HG02610 (cell line): ENCODE measurements at regions not wholly inside any gene's neighbourhood (a gene's known extent, or its start where the extent isn't known, plus 50 kb on each side); places are given as distances from the start of the nearest gene placed in this dataset.

Source experiments
- ATAC-seq: cut with Tn5 transposase; IDR thresholded peaks from one replicate; pipeline ENCODE4 v1.9.1; 2021; ENCODE audit warnings: mild to moderate bottlenecking, moderate library complexity; ENCODE audit not compliant: unreplicated experiment

- ATAC-seq = no peak
Observed at GRCh38 chr2:41521211-41521610, 526.6 kb upstream of the PKDCC start.

DNA sequence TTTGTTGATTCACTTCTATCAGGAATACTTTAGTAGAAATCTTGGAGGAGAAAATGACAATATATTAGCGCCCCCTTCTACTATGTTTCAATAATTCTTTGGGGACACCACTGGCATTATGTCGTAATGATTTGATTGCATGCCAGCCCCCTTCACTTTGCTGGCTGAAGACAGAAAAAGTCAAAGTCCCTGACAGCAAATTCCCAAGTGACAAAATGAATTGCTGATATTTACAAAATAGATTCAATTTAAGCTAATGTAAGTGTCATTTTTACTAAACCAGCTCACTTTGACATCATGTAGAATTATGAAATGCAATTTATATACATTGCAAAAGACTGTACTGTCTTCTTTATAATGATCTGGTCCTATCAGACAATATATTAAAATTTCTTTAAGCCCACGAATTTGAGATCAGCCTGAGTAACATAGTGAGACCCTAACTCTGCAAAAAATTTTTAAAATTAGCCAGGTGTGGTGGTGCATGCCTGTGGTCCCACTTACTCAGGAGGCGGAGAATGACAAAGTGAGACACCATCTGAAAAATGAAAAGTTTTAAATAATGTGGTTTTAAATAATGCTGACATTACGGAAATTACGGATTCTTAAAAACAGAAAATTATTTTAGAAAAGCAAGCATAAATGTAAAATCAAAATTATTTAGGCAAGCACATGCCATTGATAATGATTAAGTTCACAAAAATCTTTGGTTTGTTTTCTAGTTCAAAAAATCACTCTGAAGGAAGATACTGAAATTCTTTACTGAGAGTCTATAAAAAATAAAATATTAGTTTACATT, 520.1 kb upstream of the PKDCC start:
- ATAC-seq = no peak

GRCh38 chr2:41535575-41535974, 512.2 kb upstream of the PKDCC start:
- ATAC-seq = no peak

DNA sequence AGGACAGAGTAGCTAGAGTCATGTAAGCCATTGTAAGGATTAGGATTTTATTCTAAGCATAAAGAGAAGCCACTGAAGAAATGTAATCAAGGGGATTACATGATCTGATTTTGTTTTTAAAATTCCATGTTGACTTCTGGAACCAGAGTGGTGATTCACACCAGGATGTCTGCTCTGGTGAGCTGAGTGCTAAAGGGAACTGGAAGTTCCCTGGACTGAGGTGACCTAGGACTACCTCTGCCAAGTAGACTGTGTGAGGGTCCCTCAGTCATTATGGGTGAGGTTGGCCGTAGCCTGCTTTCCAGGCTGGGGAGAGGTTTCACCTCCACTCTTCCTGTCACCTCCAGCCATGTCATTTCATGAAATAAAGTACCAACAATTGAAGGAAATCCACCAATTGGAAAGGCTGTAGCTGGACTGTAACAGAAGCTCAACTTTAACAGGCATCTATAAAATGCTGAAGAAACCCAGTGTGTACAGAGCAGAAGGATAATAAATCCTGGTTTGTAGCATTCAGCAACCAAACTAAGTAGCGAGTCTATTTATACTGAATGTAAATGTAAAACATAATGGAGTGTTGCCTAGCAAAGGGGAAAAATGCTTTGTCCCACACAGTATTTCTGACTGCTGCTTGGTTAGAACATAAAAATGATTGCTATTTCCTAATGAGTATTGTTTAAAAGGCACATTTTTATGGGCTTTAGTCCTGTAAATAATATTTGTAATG, 507.4 kb upstream of the PKDCC start:
- ATAC-seq = no peak

DNA sequence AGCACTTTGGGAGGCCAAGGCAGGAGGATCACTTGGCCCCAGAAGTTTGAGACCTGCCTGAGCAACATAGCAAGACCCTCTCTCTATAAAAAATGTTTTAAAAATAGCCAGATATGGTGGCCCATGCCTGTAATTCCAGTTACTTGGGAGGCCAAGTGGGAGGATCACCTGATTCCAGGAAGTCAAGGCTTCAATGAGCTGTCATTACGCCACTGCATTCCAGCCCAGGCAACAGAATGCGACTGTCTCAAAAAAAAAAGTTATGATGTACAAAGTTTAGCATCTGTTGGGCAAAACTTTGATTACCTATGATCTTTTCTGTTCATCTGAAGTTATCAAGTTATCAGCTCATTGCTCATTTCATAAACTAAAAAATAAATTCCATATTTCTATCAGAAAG, 504.1 kb upstream of the PKDCC start:
- no peak for ATAC-seq

GRCh38 chr2:41544709-41545108, 503.1 kb upstream of the PKDCC start:
- ATAC-seq = no peak

DNA sequence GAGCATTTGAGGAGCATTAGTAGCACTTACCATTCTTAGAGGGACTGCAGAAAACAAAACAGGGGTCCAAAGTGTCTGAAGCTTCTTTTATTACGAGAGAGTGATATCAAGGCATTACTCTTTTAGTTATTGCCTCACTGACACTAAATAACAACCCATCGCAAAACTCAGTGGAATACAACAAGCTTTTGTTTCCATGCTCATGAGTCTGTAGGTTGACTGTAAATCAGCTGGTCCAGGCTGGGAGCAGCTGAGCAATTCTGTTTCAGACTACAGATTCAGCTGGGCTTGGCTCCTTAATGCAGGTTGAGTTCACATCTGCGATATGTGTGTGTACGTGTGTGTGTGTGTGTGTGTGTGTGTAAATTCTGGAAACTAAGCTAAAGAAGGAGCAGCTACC, 501.8 kb upstream of the PKDCC start:
- ATAC-seq = no peak

DNA sequence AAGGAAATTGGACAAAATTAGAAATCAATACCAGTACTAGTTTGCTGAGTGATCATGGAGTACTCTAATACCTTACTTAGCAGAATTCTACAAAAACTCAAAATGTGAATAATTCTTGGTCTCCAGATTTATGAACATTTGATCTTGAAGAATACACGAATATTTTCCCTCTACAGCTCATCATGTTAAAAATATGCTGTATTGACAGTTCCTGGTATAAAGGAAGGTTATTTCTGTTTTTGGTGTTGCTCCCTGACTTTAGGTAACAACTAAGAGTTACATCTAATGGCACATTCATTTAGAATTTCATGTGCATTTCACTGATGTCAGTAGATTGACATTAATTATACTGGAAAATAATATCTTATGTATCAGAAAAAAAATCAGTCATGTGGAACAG, 479.2 kb upstream of the PKDCC start:
- no peak for ATAC-seq

DNA sequence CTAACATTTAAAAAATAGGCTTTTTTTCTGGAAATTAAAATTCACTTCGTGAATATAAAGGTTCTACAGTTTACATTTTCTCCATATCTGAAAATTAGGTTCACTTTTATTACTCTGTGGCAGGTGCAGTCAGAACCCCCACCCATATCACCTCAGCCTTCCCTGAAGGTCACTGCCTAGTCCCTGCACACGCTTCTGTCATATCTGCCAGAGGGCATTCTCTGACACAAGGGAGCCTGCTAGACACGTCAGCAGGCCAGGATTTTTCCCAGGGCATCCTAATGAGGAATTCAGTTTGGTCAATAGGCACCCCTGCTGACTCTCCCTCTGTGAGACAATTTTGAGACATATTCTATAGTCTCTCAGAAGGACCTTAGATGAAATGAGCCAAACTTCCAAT, 475.7 kb upstream of the PKDCC start:
- no peak for ATAC-seq

- ATAC-seq = no peak
Observed at GRCh38 chr2:41576423-41576822, 471.4 kb upstream of the PKDCC start.

- no peak for ATAC-seq
Observed at GRCh38 chr2:41579806-41580205, 468.0 kb upstream of the PKDCC start.

DNA sequence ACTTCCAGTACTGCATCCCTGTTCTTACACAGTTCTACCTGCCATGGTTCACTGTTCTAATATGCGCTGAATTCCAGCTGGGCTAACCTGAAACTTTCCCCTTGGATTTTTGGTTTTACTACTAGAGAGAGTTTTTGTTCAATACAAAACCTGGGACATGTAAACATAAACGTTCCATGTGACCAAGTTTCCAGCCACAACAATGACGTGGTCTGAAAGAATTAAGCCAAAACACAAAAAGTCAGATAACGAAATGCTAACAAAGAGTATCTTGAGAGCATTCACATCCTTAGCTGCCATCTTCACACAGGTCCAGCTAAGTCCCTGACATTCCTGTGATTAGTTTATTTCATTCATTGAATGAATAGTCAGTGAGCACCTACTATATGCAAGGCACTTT, 467.0 kb upstream of the PKDCC start:
- ATAC-seq = no peak

DNA sequence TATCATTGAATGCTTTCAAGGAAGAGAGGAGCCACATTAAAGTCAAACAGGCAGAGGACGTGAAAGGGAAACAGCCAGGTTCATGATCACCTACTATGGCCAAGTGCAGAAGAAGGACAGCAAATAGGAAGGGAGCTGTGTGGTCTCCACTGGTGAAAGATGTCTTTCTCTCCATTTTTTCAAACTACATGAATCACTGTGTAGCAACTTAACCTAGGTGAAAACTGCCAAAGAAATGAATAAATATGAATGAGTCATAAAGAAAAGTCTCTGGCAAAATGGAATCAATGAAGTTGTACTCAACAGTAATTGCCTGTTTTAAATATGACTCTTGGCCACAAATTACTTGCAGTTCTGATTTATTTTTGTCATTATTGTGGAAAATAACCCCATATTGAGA, 452.6 kb upstream of the PKDCC start:
- ATAC-seq = no peak

DNA sequence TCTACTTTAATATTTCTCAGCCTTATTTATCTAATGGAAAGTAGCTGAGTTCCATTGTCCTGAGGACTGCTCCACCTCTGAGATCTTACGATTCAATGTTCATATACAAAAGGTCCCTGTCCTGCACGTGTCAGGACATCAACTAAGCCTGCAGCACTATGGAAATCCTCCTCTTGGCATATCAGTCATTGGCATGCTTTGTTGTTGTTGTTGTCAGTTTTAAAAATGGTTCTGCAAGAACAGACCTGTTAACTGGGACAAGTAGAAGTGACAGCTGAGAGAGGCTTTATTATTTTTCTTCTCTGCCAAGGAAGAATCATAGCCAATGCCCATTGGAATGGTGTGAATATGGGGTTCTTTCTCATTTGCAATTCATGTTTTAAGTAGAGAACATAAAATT, 450.1 kb upstream of the PKDCC start:
- no peak for ATAC-seq

- ATAC-seq = no peak
Observed at GRCh38 chr2:41598161-41598894, 449.5 kb upstream of the PKDCC start.

DNA sequence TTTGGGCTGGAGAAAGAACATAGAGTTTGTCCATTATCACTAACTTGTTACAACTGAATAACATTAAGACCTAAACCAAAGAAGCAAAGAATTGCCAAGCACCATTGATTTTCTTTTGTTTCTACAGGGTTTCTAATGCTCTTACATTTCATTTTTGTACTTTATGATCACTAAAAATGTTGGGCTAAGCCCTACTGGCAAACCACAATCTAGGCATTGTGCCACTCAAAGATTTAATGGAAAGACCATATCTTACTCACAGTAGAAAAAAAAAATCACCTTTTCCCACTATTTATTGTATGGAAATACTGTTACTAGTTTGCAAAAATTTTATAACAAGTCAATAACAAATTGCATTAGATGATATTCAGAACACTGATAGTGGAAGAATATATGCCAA, 447.4 kb upstream of the PKDCC start:
- no peak for ATAC-seq

- ATAC-seq = no peak
Observed at GRCh38 chr2:41602341-41602740, 445.5 kb upstream of the PKDCC start.

DNA sequence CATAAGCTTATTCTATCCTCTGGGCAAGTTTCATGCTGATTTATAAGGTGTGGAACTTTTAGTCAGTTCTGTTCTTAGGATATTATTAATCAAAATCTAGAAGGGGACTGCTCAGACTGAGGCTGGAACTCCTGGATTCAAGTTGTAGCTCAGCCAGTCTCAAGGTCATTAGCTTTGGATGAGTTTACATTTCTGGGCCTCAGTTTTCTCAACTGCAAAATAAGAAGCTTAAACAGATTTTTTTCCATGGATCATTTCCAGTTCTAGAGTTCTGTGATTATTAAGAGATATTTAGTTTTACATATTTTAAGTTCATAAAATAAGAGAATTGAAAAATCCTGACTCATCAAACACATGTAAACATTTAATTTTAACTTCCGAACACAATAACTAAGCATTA, 442.5 kb upstream of the PKDCC start:
- ATAC-seq = no peak

DNA sequence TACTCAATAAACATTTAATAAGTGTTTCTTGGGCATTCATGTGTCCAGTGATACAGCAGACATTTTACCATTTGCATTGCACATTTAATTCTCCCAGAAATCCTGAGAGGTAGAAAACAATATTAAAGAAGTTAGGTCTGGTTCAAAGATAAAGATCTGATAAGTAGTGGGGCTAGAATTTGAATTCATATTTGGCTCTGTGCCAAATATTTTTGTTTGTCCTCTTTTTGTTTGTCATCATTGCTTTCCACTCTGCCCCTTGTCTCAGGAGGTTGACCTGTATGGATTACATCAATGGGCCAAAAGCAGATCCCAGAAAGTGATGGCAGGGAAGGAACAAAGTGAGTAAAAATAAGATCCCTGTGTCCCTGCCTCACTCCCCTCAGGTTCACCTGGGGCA, 441.9 kb upstream of the PKDCC start:
- no peak for ATAC-seq

DNA sequence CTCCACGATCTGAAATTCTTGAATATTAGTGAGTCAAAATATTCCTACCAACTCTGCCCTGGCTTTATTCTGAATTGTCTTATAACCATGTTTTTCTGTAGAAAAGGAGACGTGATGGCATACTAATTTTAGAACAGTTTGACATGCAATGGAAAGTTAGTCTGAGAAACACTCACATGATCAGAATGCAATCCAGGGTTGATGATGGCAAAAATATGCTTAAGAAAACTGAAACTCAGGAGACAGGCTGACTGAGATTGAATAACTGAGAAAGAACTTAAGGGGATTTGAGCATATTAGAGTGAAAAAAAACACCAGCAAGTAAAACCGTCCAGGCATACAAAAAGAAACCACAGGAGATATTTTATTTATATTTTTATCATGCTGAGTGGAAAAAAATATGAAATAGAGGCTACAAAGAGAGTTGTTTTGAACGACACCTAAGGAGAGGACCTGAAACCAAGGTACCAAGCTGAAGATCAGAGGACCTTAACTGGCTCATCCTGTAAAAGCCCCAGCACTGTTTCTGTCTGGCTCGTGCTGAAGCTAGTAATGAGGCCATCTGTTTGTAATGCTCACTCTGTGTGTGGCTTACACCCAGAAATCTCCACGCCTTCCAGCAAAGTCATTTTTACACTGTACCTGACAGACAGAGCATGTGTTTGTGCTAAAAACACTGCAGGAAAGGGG, 437.2 kb upstream of the PKDCC start:
- ATAC-seq = no peak

DNA sequence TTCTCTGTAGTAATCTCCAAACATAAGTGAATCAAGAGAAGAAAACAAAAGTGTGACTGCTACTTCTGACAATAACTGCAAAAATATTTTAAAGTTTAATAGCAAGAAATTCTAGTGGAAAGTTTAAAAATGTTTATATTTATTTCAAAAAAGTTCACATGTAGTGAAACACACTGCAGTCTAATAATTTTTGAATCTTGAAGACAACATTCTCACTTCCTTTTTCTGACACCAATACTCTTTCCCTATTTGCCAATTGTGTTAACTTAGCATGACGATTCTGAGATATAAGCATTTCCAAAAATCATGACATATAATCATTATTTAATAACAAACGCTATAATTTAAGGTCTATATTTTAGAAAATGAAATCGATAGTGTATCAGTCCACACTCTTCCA, 429.1 kb upstream of the PKDCC start:
- ATAC-seq = no peak
